Hematopoietic multipotent progenitor cell treated with erythropoietin and hydrocortisone succinate and interleukin-3 and kit ligand, for 4 days (in vitro differentiated cells): ENCODE measurements at regions not wholly inside any gene's neighbourhood (a gene's known extent, or its start where the extent isn't known, plus 50 kb on each side); places are given as distances from the start of the nearest gene placed in this dataset.
A peak's percentile ranks its signal among the peaks of the same experiment; 100 is the strongest.

Experiments
- DNase-seq: peaks from one replicate; pipeline ENCODE4 v3.0.0-alpha.2; 2015

DNA sequence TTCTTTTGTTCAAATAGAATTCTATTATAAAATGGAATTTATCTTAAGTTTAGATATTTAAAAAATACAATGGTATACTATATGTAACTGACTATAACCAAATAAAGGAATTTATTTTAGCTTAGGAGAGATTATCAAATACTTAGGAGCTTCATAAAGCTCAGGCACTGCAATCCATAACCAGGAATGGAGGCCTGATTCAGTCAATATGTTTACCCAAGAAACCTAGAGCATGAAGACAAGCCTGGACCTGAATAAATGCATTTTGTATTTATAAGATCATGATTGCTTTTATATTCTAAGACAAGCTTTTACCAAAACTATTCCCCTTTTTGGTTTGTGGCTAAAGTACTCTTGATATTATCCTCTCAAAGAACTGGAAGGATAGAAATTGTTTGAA lies 742.6 kb downstream of the FAT4 start:
- no peak for DNase-seq

DNA sequence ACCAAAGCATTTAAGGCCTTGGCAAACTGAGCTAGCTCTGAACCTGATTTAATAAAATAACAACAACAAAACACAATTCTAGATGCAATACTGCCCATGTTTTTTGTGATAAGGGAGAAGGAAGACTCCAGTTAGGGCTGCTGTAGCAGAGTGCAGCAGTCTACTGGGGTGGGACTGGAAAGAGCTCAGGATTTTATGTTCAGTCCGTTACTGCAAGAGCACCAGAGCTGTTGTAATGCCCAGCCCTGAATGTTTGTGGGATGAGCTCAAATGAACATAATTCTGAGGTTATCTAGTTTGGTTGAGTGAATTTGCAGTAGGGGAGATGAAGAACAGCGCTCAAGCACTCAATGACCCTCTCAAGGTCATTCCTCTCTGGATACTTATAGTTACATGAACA lies 743.8 kb downstream of the FAT4 start:
- no peak for DNase-seq

DNA sequence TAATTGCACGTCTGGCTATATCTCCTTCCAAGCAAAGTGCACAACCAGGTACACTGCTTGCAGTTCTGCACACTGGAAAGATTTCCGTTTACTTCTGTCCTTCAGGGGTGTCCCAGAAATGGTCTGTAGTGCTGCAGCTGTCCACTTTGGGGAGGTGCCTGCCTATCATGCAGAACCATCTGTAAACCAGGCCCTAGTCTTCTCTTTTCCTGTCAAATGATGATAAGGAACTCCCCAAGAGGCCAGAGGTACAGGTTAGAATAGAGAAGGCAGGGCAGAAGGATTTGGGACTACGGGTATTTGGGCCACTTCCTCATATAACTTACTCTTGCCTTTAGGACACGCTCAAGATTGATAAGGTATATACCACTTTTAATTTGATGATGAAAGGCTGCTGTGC lies 746.9 kb downstream of the FAT4 start:
- DNase-seq = no peak

DNA sequence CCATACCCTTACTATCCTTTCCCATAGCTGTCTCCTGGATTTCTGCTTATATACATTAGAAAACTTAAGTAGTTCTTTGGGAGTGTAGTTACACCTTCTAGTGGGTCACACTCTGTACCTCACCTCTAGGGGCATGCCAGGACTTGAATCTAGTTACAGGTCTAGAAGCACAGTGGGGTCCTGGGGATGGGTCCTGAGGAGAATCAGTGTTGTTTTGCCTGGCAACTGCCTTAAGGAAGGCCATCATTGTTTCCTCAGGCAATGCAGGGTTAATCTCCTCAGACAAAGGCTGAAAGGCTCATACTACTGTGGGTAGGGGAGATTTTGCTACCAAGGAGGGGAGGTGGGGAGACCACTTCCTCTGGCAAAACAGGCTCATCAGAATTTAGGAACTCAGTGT lies 750.3 kb downstream of the FAT4 start:
- no peak for DNase-seq

DNA sequence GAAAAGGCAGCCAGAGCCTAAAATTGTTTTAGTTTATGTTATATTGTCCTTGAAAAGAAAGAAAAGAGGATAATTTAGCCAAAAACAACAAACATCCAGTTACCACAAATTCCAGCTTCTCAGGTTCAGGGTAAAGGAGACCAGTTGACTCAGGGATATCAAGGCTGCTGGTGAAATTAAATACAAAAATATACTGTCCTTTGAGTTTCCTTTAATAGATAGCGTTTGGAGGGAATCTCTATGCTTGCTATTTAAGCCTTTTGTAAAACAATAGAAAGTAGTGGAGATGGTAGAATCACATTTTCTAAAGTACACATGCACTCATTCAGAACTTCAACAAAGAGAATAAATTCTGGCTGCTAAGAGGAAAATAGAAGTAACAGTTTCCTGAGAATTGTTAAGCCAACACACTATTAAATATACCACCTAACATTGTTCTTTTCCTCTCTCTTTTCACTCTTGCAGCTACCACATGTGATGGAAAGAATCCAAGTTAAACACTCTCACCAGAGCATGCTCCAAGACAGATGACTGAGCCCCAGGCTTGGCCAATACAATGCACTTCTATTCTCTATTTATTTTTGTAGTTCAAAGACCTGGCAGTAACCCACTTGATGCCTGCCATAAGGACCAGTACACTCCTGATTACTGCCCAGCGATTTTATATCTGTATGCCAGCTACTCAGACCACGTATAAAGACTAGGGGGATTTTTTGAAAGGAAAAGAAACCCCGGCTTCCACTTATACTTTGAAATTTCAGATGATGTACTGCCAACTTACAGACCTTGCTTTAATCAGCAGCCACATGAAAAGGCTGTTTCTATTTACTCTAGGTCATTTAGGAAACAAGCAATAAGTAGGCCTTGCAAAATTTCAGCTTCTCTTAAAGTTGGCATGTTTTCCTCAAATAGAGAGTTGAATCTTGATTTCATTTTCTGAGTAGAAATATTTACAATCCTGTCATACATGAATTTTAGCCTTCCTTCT lies 756.9 kb downstream of the FAT4 start:
- no peak for DNase-seq

DNA sequence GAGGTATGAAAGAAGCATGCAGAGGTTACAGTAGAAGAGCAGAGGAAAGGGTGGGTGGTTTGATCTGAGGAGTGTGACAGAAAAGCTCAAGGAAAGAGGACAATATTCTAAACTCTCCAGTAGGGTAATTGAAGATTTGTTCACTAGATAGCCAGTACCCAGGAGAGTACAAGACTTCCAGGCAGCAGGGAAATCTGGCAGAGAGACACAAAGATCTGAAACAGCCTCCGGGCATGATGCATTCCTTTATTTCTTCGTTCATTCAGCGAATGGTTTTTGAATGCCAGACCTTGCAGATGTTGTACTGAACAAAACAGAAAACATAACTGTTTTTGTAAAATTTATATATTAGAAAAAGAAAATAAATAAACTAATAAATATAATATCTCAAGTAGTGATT lies 766.6 kb downstream of the FAT4 start:
- DNase-seq = no peak

DNA sequence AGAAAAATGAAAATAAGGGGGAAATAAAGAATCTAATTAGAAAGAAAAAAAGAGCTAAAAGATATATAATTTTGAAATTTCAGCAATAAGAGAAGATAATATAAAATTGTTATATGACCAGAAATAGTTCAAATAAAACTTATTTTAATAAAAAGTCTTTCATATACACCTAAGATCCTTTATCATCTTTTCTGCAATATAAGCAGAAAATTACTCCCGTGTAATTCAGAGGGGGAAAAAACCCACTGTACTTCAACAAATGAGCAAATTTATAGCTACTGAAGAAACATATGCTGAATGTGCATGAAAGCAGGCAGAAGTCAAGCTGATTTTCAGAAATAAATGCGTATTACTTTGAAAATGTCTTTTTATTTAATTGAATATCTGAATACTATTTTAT lies 771.3 kb downstream of the FAT4 start:
- DNase-seq = no peak

DNA sequence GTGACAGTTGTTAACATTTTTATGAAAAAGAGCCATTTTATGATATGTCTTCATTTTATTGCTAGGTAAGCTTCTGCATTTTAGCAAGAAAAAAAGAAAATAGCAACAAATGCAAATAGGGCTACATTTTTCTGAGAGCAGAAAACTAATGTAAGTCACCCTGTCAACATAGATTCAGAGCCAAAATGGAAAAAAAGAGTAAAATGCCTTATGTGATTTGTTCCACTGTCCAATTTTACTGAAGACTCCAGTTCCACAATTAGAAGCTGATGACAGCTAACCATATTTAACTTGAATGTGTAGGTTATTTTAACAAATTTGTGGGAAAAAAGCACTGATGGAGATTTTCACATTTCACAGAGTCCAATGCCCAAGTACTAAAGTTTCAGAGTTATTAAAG lies 772.3 kb downstream of the FAT4 start:
- no peak for DNase-seq

DNA sequence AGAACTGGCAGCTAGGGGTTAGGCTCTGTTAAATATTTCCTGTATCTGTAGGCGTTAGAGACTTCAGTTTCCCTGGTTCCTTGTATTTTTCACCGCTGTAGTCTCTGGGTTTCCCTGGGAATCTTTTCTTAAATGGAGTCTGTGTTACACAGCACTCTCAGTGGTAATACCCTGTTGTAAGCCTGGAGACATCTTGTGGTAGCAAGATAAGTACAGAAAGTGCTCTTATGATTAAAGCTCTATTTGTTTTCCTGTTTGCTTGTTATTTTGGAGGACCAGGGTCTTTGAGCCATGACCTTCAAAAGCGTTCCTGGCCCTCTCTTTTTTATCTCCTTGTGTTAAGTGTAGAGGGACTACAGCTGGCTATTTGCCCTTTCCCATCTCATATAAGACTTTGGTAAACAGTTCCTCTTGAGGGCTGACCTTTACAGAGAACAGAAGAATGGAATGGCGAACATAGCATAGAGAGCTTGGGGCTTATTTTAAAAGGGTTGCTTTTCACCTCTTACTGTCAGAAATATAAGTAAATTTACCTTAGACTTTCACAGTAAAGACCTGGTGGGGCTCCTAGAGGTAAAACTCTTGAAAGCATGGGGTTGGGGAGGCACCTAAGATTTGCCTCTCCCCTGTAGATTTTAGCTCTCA lies 782.5 kb downstream of the FAT4 start:
- no peak for DNase-seq

DNA sequence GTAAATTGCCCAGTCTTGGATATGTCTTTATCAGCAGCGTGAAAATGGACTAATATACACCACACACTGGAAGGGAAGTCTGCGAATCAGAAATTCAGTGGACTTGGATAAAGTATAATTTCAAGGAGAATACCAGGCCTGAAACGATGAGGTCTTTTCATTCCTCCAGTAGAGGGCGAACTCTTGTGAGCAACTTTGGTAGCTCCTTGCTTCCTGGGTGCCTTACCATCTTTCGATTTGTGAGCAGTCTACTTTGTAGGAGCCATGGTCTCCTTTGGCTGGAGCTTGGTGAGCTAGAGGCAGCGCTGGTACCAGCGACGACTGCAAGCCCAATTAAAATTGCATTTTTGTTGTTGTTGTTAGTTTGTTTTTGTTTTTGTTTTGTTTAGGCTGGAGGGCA lies 791.9 kb downstream of the FAT4 start:
- DNase-seq = peak; percentile 6

DNA sequence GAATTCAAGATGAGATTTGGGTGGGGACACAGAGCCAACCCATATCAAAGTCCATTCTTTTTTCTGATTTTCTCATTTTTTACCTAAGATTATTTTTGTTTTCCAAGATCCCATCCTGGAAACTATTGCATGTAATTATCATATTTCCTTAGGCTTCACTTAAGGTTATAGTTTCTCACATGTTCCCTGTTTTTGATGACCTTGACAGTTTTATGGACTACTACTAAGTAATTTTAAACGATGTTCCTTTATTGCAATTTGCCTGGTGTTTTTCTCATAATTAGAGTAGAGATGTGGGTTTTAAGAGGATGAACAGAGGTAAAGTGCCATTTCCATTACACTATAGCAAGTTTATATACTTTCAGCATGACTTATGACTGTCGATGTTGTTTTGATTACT lies 795.1 kb downstream of the FAT4 start:
- DNase-seq = no peak

DNA sequence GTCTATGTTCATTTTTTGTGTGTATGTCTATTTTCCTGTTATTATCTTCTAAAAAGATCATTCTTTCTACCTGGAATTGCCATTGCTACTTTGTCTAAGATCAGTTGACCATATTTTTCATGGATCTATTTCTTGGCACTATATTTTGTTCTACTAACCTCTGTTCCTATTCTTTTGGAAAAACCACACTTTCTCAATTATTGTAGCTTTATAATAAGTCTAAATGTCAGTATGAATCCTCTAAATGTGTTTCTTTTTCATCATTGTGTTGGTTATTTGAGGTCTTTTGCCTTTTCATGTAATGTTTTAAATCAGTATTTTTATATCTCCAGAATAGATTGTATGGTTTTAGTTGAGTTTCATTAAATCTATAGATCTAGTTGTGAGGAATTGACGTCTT lies 798.3 kb downstream of the FAT4 start:
- DNase-seq = no peak

DNA sequence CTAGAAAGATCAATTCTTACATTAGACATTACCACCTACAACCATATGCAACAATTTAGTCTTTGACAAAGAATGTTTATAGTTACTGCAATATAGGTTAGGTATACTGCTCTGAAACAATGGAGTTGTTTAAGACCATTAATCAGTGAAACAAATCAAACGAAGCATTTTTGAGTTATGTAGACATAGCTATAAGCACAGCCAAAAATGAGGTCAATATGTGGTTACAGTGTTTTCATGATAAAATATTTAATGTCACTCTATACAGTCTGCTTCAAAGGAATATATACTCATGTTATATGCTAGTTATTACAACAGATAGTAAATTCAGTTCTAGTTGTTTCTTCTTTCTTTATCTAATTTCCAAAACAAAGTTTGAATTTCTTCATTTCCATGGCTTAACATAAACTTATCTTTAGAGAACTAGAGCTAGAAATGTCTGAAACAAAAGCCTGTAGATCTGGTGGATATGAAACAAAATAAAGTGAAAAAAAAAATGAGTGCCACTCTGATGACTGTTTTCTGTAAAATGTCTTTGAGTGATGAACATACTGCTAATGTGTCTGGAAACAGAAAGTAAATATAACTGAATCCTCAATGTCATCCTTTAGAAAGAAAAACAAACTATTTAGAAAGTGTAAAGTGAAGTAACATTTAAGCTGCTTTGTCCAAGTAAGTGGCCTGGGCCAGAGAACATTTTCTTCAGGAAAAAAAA lies 809.0 kb downstream of the FAT4 start:
- no peak for DNase-seq

DNA sequence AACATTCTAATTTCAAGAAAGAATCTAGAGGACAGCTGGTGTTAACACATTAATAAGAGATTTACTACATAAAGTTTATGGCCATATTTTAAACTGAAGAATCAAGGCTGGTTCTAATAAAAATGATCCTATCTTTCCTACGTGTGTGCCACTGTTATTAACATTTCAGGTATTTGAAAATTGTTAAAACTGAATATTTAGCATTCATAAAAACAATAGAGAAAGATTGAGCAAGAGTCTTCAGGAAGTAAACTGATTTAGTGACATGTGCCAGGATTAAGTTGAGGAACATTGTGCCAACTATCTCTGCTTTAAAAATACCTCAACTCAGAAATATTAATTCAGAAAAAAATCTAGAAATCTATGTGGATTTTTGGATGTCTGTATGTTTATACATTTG lies 810.1 kb downstream of the FAT4 start:
- no peak for DNase-seq

DNA sequence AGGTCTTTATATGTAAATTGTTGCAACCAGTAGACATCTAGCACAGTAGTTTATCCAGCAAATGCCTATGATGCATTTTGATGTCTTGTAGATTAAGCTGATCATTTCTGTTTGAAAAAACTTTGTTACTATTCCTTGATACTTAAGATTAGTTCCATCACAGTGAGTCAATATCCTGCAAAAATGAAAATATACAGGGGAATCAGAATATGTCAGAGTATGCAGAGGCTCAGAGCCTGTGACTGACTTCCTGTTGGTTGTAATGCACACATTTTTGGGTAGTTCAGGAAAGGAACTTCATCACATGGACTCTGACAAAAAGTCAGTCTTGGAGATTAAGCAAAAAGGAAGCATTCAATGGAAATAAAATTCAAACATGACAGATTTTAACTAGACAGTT lies 815.5 kb downstream of the FAT4 start:
- no peak for DNase-seq

DNA sequence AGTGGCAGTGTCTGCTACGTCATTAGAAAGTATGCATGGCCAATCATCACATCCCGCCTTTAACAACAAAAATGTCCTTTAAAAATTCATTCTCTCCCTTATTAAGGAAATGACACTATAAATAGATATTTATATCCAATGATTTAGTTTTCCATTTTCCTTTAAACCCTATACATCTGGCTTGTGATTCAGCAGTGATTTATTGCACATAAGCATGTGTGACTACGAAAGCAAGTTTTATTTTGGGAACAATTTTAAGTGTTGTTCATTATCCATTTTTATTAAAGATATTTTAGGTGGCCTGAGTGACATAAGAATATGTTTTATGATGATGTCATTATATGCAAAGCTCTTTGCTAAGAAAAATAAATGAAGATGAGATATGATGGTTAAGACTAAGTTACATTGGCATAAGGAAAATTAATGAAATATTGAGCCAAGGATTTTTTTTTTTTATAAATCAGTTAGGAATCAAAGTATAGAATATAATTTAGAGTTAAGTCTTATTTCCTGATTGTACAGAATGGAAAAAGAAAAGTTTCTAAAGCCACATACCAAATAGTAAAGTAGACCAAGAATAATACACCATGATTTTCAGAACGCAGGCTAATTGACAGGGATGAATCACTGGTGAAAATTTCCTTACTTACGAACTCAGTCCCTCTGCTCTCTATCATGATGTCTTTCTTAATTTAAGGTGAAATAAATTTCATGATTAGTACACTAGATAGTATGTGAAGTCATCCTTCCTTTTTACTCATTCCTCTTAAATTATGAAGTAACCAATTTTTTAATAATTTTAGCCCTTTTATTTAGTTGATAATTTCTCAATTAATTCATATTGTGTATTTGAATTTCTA lies 822.4 kb downstream of the FAT4 start:
- no peak for DNase-seq

DNA sequence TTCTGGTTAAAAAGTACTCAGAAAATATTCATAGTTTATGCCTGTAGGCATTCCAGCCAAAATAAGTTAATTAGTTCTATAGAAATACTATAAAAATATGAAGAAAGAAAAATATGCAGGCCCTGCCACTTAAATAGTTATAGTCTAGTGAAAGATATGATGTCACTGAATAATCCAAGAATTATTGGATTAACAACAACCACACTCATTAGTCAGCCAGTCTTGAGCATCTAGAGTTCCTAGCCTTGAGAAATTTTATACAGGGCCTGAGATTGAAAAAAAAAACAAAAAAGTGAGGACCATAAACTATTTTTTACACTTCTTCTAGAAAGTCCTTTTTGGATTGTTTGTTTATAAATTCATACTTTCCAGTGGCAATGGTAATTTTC lies 823.0 kb downstream of the FAT4 start:
- DNase-seq = no peak

DNA sequence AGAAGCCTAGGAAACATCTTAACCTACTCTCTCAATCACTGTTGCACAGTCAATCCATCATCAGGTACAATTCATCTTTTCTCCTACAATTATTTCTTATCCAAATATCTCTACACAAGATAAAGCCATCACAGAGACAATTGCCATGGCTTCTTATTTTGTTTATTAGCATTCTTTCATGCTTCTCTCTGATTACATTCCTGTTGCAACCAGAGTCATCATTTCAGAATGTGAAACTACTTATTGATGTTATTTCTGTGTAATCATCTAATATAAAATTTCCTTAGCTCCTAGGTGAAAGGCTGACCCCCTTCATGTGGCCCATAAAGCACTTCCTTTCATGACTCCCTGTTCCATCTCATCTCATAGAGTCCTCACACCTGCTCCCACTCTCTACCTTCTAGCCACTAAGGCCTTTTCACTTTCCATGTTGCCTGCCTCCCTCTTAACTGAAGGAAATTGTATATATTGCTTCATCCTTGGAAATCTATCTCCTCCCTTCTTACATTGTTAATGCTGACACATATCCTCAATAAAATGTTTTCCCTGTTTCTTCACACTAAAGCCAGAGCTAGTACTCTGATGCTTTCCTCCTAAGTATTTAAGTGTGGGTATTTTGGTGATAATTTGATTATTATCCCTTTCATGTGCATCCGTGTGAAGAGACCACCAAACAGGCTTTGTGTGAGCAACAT lies 829.9 kb downstream of the FAT4 start:
- no peak for DNase-seq

DNA sequence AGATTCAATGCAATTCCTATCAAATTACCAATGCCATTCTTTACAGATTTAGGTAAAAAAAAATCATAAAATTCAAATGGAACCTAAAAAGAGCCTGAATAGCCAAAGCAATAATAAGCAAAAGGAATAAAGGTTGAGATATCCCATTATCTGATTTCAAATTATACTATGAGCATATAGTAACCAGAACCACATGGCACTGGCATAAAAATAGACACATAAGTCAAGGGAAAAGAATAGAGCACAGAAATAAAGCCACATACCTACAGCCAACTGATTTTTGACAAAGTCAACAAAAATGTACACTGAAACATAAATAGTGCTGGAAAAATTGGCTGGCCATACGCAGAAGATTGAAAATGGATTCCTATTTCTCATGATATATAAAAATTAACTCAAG lies 853.7 kb downstream of the FAT4 start:
- DNase-seq = no peak

DNA sequence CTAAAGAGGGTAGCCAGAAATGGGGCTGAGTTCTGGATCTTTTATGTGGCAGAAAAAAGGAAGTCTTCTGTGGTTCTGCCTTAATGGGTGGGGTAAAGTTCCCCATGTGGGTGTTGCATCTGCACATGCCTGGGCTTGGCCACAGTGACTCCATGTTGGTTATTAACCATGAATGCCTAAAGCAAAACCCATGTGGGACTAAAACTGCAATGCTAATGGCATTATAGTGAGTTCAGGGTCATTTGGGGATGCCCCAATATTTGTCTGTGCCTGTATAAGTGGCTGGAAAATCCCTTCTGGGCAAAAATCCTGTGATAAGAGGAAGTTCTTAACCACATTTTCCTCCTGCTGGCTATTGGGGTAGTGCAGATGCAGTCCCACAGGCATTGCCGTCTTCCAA lies 857.4 kb downstream of the FAT4 start:
- peak; percentile 7 for DNase-seq

DNA sequence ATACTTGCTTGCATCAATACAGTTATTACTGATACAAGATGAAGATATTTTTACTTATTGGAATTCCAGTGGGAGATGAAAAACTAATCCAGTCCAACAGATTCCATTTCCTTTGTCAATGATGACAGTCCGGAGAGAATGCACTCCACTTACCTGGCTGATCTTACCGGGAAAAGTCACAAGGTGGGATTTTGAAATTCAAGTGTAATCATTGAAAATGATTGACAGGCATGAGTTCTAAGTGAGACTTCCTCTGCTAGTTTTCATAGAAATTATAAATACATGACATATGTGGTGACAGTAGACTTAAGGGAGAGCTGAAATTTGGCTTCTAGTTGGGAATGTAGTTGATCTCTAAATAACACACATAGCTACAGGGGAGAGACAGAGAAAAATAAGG lies 859.9 kb downstream of the FAT4 start:
- DNase-seq = no peak

DNA sequence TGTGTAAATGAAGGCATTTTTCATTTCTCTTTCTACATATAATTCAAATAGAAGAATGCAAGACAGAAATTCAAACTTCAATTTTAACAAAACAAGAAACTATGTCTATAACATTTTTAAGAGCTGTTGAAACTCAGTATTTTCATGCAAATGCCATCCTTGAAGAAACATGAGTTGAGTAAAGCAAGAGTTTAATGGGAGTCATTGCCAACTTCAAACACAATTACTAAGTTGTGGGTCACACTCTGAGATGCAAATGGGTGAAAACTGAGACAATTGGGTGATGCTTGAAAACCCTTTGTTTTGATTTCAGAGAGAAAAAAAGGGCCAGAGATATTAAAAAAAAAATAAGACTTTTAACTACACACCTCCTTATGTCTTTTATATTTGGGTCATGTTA lies 865.9 kb downstream of the FAT4 start:
- no peak for DNase-seq
